ENCODE measurements at regions not wholly inside any gene's neighbourhood (a gene's known extent, or its start where the extent isn't known, plus 50 kb on each side); places are given as distances from the start of the nearest gene placed in this dataset.

DNA sequence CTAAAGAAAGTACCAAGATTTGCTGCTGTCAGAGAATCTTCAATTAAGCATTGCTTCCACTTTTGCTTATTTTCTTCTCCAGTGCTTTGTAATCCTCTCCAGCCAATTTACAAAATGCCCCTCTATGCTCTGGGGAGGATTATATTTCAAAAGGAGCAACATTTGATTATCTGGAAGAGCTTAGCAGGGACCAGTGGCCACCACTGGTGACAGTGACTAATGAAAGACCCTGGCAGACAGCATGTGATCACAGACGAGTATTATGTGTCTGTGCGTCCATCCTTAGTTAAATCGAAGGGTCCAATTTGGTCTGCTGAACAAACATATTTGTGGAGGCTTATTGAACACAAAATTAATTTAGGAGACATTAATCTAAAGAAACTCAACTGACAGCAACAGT, 152.6 kb downstream of the ZNF621 start:
- peaks cover 0 to 6% (median 0%) of the 10 kb centered on the region in 3 donors for H3K9me3 ChIP-seq
- DNase-seq, result no peak
- H3K36me3 ChIP-seq, result no peaks in the 10 kb centered on the region
- TF ChIP-seq, protein P1, sequence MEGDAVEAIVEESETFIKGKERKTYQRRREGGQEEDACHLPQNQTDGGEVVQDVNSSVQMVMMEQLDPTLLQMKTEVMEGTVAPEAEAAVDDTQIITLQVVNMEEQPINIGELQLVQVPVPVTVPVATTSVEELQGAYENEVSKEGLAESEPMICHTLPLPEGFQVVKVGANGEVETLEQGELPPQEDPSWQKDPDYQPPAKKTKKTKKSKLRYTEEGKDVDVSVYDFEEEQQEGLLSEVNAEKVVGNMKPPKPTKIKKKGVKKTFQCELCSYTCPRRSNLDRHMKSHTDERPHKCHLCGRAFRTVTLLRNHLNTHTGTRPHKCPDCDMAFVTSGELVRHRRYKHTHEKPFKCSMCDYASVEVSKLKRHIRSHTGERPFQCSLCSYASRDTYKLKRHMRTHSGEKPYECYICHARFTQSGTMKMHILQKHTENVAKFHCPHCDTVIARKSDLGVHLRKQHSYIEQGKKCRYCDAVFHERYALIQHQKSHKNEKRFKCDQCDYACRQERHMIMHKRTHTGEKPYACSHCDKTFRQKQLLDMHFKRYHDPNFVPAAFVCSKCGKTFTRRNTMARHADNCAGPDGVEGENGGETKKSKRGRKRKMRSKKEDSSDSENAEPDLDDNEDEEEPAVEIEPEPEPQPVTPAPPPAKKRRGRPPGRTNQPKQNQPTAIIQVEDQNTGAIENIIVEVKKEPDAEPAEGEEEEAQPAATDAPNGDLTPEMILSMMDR (IDR thresholded peaks at IDR 0.05), result no peak
- no peak for TF ChIP-seq POLR2A (IDR thresholded peaks at IDR 0.05)
- H3K4me3 ChIP-seq, result no peak overlapping the region
- H3K27ac ChIP-seq, result no peak overlapping the region
- H3K27me3 ChIP-seq, result no peaks in the 10 kb centered on the region
- intact Hi-C loops (cut with DNase I), result no loop called here
- WGBS, 2 donors, result 62 to 78% methylated on average over 3 of the region's 3 CpGs
- H3K4me1 ChIP-seq, result peaks cover 0 to 39% (median 9%) of the 10 kb centered on the region in 3 donors

DNA sequence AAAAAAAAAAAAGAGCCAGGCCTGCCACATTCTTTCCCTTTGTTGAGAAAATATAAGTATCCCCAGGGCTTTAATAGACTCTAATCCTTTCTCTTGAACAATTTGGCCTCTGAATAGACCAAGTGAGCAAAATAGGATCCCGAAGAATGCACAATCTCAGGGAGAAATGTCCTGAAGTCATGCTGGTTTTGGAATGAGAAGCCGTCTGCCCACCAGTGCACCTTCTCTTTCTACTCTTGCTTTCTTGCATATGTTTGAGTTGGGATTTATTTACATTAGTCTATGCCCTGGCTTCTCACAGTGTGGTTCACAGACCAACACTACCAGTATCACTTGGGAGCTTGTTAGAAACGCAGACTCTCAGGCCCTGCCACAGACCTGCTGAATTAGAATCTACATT, 153.0 kb downstream of the ZNF621 start:
- no peak for DNase-seq

DNA sequence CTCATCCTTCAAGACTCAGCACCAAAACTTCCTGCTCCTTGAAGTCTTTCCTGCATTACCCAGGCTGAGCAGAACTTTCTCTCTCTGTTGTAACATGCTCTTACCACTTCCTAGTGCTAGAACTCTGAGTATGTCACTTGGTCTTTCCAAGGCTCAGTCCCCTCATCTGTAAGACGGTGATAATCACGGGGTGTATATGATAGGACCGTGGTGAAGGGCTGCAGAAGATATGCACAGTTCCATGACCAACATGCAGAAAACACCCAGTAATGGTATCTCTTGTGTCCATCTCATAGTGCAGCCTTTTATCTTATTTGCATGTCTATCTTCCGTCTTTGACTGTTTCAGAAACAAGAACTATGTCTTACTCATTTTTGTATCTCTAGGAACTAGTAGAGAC, 154.5 kb downstream of the ZNF621 start:
- Histone ChIP-seq H3K36me3 (no peaks in the 10 kb centered on the region), H3K27ac (no peak overlapping the region), H3K4me3 (no peak overlapping the region), H3K27me3 (no peaks in the 10 kb centered on the region), H3K4me1 (peaks cover 0 to 39% (median 9%) of the 10 kb centered on the region in 3 donors), H3K9me3 (peaks cover 0 to 5% (median 0%) of the 10 kb centered on the region in 3 donors)
- no peak for DNase-seq
- intact Hi-C loops (cut with DNase I), result no loop called here
- 78 to 83% methylated on average over 4 of the region's 4 CpGs for WGBS, 2 donors
- TF ChIP-seq, protein P1 (IDR thresholded peaks at IDR 0.05), result no peak
- TF ChIP-seq POLR2A (IDR thresholded peaks at IDR 0.05), result no peak

More for the DNA sequence above, 153.0 kb downstream of the ZNF621 start:
- H3K27ac ChIP-seq, result no peak overlapping the region
- no peaks in the 10 kb centered on the region for H3K36me3 ChIP-seq
- H3K4me3 ChIP-seq, result no peak overlapping the region
- TF ChIP-seq, protein P1 (IDR thresholded peaks at IDR 0.05), result no peak
- TF ChIP-seq POLR2A (IDR thresholded peaks at IDR 0.05), result no peak
- no peaks in the 10 kb centered on the region for H3K27me3 ChIP-seq
- intact Hi-C loops (cut with DNase I), result no loop called here
- 59 to 70% methylated on average over 3 of the region's 3 CpGs for WGBS, 2 donors
- peaks cover 0 to 6% (median 0%) of the 10 kb centered on the region in 3 donors for H3K9me3 ChIP-seq
- H3K4me1 ChIP-seq, result peaks cover 0 to 39% (median 9%) of the 10 kb centered on the region in 3 donors

DNA sequence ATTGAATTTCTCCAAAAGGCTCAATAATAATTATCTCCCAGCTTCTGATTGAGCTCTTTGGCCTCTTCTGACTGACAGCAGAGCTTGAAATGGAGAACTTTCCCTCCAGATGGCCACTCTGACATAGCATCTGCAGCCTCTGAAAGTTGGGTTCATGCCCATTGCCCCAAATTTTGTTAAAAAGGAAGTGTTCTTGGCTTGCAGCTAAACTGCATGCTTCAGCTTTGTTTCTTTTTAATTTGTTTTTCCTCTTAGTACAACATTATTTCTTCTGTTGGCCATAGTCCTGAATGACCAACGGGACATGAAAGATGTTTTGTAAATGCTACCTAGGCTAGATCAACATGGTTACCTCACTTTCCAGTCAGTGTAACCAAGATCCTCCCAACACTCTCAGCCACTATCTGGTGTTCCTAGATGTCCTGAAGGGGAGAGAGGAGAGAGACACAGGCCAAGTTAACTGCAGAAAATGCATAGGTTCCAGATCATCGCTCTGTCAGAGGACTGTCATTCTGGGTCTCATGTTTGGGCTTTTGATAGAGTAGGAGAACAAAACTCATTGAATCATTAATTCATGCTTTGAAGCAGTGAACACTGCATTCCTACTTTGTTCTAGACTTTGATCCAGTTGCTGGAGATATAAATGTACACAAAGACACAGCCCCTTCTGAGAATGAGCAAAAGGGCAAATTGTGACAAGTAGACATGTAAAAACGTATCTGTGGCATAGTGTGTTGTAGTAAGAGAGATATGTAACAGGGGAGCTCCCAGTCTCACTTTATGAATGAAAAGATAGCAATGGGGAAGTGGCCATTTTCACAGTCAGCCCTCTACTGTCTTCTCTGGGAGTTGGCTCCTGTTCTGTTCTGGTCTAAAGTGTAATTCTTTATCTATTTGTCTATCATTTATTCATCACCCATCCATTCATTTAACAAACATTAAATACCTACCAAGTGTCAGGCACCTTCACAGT, 156.2 kb downstream of the ZNF621 start:
- H3K4me1 ChIP-seq, result peaks cover 0 to 39% (median 9%) of the 10 kb centered on the region in 3 donors
- H3K36me3 ChIP-seq, result no peaks in the 10 kb centered on the region
- H3K9me3 ChIP-seq, result no peaks in the 10 kb centered on the region
- no peak for TF ChIP-seq POLR2A (IDR thresholded peaks at IDR 0.05)
- TF ChIP-seq, protein P1 (IDR thresholded peaks at IDR 0.05), result no peak
- H3K27ac ChIP-seq, result no peak overlapping the region
- no peak for DNase-seq
- 49 to 55% methylated on average over 3 of the region's 3 CpGs for WGBS, 2 donors
- H3K4me3 ChIP-seq, result no peak overlapping the region
- intact Hi-C loops (cut with DNase I), result no loop called here
- H3K27me3 ChIP-seq, result no peaks in the 10 kb centered on the region

DNA sequence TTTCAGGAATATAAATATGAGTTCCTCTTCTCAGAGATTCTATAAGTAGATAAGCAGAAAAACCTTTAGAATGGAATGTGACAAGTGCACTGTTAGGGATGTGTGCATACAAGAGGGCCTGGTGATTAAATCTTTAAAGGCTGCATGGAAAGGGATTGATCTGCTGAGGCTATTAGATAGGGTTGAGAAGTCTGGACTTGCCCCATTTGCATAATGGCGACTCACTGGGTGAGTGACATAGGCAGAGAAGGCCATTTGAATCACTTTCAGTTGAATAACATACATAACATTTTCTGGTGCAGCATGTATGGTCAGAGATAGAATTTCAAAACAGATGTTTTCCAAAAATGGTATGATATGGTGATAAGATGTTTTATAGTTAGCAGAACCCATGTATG, 156.9 kb downstream of the ZNF621 start:
- Histone ChIP-seq H3K4me1 (peaks cover 0 to 39% (median 9%) of the 10 kb centered on the region in 3 donors), H3K27me3 (no peaks in the 10 kb centered on the region), H3K36me3 (no peaks in the 10 kb centered on the region), H3K27ac (no peak overlapping the region), H3K9me3 (no peaks in the 10 kb centered on the region), H3K4me3 (no peak overlapping the region)
- intact Hi-C loops (cut with DNase I), result no loop called here
- DNase-seq, result no peak
- TF ChIP-seq POLR2A (IDR thresholded peaks at IDR 0.05), result no peak
- TF ChIP-seq, protein P1 (IDR thresholded peaks at IDR 0.05), result no peak
- 0 to 36% methylated on average over 1 of the region's 1 CpG for WGBS, 2 donors

Data from esophagus squamous epithelium (tissue), 5 donors.